ENCODE measurements at regions not wholly inside any gene's neighbourhood (a gene's known extent, or its start where the extent isn't known, plus 50 kb on each side); places are given as distances from the start of the nearest gene placed in this dataset.

DNA sequence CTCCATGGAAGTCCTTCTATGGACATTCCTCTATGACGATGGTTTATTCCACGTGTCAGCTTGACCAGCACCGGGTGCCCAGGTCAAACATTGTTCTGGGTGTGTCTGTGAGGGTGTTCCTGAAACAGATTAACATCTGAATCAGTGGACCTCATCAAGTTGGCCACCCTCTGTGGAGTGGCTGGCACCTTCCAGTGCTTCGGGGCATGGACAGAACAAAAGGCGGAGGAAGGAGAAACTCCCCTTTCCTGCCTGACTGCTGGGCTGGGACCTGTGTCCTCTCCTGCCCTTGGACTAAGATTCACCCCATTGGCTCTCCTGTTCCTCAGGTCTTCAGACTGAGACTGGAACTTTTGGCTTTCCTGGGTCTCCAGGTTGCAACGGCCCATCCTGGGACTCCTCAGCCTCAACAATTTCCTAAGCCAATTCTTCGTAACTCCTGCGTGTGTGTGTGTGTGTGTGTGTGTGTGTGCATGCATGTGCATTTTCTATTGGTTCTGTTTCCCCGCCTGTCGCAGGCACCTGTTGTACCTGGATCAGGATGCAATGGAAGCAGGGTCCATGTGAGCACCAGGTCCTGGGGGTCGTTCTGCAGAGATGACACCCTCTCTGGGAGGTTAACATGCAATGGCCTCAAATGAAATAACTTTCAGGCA is 357.2 kb upstream of the SALL3 start:
- DNase-seq: no peak

- no peak for DNase-seq
Observed at GRCh38 chr18:78622907-78623541, 356.6 kb upstream of the SALL3 start.

- no peak for DNase-seq
Observed at GRCh38 chr18:78624646-78625279, 354.9 kb upstream of the SALL3 start.

DNA sequence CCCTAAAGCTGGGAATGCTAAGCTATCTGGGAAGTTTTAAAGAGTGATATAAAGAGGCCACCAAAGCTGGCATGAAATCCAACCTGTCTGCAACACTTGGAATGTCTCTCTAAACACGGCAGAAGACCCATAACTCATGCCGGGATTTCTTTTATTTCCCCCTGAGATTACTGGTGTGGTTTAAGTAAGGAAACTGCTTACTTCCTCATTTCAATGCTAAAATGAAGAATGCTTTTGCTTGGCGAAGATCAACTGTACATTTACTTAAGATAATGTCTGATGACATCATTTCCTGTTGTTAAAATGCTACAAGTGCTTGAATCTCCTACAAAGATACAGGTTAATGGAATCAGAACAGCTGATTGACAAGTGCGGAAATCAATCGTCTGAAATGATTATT is 353.8 kb upstream of the SALL3 start:
- no peak for DNase-seq

- no peak for DNase-seq
Observed at GRCh38 chr18:78627551-78628346, 351.9 kb upstream of the SALL3 start.

GRCh38 chr18:78629426-78629825 is 350.2 kb upstream of the SALL3 start:
- DNase-seq: no peak

- DNase-seq: no peak
Observed at GRCh38 chr18:78630356-78630755, 349.3 kb upstream of the SALL3 start.

GRCh38 chr18:78630981-78631510 is 348.6 kb upstream of the SALL3 start:
- DNase-seq: no peak

DNA sequence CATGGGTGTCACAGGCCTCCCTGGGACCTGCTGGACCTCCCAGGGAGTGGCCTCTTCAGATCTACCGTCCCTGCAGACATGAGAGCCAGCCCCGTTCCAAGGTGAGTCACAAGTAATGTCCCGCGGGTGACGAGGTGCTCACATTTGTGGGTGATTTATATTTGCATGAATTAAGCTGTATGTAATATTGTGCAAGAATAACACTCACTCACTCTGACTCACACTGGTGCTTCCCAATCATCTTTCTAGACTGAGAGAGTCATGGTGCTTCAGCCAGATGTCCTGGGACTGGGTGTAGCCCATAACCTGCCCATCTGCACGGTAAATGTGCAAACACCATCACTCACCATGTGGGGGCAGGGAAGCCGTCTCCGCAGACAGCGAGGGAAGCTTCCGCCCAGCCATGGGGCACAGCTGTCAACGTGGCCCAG is 347.5 kb upstream of the SALL3 start:
- DNase-seq: no peak

DNA sequence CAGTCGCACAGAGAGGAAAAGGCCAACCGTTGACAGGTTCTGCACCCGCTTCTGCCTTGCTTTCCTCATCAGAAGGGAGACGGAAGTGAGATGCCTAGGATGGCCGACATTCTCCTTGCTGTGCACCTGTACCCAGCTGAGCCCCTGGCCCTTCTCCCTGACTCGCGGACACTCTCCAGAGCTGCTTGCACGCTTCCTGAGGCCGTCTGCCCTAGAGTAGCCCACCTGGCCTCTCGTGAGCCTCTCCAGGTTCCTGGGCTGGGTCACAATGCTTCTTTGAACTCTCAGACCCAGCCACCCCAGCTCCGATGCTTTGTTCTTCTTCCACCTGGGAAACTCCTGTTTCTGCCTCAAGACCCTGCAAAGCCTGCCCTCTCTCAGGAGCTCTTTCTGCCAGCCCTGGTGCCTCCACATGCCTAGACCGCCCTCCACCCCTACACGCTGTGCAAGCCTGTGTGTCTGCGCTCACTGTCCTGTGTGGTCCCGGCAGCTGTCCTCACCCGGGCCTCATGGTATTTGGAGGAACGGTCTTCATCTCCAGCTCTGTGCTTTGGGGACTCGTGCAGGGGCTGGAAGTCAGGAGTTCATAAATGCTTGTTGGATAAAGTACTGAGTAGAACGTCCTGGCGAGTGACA is 345.4 kb upstream of the SALL3 start:
- DNase-seq: no peak

DNA sequence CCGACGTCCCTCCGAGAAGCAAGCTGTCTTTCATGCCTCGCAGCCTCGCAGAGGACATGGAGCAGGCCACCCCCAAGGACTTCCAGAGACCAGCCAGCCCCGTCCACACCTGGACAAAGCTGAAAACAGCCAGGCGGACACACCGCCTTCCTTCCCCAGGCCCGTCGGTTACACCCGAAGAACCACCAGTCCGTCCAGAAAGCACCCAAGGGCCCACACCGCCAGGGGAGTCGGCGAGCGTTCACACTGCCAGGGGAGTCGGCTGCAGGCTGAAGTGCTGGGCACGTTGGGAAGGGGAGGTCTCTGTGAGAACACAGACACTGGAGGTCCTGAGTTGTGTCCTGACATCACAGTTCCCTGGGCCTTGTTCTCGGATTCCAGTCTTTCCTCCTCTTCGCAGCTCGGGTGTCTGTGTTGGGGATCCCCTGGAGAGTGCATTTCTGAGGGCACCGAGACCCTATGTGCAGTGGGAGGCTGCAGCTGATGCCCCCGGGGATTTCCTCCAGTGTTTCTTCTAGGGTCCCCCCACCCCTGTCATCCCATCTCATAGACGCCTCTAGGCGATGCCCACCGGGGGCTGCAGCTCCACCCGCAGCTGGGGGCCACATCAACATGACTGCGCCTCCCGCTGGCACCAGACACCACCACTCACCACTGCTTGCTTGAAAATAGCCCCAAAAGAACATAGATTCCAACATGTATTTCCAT is 344.4 kb upstream of the SALL3 start:
- DNase-seq: no peak

- no peak for DNase-seq
Observed at GRCh38 chr18:78636260-78636659, 343.4 kb upstream of the SALL3 start.

- no peak for DNase-seq
Observed at GRCh38 chr18:78637442-78638402, 341.9 kb upstream of the SALL3 start.

GRCh38 chr18:78639006-78639950 is 340.3 kb upstream of the SALL3 start:
- no peak for DNase-seq

GRCh38 chr18:78640246-78640995 is 339.2 kb upstream of the SALL3 start:
- no peak for DNase-seq

DNA sequence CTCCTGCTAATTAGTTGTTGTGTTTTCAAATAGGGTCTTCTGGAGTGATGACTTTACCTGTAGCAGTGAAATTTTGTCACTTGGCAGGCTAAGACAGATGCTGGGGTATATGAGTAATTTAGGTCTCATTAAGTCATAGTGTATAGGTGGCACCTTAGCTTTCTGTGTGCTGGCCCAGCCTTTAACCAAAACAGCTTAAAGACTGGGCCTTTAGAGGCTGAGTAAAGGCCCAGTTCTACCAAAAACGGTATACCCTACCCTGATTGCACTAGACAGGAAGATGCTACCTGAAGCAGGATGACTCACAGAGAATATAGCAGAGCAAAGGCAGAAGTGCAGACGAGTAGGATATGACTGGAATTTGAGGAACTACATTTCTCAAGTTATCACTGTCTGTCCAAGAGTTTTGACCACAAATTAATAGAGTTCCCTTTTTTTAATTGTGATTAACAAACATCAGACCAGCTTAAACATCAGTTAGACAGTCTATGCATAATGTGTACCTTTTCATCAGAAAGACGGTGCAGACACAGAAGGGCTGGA is 337.9 kb upstream of the SALL3 start:
- no peak for DNase-seq

- DNase-seq: no peak
Observed at GRCh38 chr18:78642296-78642951, 337.2 kb upstream of the SALL3 start.

- DNase-seq: peak; percentile 42
Observed at GRCh38 chr18:78643004-78643403, 336.6 kb upstream of the SALL3 start.

Data from CD4-positive, alpha-beta T cell treated with Interleukin-15 for 1 hour (primary cell).